Activated gamma-delta T cell treated with Interleukin-2 at 50 U/mL for 16 hours (primary cell): ENCODE measurements at regions not wholly inside any gene's neighbourhood (a gene's known extent, or its start where the extent isn't known, plus 50 kb on each side); places are given as distances from the start of the nearest gene placed in this dataset.

Experiments
- DNase-seq: peaks from one replicate; pipeline ENCODE4 v3.0.0-alpha.2; 2020

DNA sequence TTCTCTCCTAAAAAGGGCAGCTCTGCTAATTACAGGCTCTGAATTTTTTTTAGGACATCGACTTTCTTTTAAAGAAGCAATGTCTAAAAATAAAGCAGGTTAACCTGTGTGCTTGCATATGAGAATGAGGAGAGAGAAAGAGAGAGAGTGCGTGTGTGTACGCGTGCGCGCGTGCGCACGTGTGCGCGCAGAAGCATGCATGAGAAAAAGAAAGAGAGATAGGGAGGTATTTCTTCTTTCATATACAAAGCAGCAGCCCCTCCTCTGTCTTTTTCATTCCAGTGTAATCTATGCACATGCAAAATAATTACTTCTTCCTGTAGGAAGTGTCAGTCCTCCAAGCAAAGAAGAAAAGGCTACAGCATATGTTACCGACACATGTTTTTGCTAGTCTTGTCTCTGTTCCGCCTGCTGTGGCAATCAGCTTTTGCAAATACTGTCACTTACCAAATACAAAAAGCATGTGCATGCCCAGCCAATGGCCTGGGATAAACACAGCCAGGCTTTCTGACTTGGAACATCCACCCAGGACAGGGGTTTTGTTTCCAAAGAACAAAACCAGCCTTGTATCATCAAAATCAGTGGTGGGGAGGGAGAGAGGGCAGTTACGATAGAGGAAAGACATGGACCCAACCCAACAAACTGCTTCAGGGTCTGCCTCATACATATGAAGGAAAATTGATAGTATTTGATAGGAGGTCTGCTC, 252.3 kb upstream of the SLC24A2 start:
- DNase-seq = no peak

DNA sequence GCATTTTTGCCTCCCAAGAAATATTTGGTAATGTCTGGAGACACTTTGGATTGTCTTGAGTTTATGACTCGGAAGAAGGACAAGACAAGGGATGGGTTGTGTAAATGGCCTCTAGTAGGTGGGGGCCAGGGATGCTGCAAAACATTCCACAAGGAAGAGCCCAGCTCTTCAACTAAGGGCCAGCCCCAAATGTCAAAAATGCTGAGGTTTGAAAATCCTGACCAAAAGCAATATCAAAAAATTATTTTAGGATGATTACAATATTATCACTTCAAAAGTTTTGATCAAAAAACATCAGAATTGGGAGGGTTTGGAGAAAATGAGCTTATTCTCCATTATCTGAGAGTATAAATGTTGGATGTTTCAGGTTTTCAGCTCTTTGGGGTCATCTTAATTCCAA, 248.9 kb upstream of the SLC24A2 start:
- DNase-seq = no peak

DNA sequence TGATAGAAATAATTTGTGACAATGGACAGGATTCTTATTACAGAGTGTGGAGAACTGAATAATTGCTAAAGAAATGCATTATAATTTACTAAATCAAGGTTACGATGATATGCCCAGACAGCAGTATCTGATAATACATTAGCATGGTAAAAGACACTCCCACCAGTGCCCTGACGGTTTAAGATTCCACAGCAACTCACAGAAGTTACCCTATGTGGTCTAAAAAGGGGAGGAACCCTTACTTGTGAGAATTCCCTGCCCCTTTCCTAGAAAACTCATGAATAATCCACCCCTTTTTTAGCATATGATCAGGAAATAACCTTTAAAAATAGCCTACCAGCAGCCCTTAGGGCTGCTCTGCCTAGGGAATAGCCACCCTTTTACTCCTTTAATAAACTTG, 244.7 kb upstream of the SLC24A2 start:
- DNase-seq = no peak

DNA sequence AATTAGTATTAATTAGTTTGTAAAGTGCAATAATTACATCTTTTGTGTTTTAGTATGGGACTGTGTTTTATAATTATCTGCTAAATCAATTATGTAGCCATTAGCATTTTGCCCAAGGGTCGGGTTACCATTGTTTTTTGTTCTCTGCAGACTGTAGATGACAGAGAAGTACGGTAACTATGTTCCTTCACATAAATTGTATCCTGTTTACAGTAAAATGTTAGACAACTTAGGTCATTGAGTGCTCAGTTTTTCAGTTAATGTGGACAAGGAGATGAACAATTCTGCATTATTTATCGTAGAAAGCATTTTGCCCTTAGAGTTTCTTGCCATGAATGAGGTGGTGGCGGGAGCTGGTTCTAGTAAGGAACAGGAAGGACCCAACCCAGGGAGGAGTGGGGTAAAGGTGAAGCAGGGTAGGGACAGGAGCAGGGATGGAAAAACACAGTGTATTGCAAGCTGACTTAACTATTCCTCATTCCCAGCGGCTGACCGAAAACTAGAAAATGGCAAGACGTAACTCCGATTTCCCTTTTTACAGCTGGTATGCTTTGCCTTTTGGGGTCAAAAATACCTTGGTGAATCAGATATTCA, 243.7 kb upstream of the SLC24A2 start:
- DNase-seq = no peak

DNA sequence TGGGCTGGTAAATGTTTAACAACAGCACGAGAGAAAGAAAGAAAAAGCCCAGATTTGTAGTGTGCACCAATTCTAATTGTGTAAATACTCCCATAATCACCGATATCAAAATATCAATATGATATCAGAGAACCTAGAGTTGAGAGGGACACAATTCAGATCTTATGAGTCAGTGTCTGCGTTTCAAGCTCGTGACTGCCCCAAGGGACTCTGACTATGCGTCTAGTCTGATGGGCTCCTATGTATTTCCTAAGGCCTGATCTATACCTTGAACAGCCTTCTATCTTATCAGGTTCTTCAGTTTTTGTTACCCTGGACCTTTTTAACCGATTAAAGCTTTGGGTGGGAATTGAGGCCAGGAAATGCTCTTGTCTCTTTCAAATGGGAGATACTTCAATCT, 243.0 kb upstream of the SLC24A2 start:
- DNase-seq = no peak

DNA sequence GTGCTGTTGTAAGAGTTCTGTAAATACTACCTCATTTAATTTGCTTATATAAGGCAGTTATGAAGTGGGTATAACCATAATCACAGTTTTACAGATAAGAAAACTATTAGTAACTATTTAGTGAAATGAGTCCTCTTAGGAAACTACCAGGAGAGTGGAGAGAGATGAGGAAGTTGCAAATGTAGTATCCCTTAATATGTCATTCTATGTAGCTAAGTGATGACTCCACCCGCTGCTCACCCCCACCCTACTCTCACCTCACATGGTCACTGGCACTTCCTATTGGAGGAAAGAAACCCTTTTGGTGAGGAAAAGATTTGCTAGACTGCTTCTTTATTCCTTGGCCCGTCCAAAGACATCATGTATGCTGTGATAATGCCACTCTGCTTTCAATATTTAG, 241.8 kb upstream of the SLC24A2 start:
- no peak for DNase-seq

DNA sequence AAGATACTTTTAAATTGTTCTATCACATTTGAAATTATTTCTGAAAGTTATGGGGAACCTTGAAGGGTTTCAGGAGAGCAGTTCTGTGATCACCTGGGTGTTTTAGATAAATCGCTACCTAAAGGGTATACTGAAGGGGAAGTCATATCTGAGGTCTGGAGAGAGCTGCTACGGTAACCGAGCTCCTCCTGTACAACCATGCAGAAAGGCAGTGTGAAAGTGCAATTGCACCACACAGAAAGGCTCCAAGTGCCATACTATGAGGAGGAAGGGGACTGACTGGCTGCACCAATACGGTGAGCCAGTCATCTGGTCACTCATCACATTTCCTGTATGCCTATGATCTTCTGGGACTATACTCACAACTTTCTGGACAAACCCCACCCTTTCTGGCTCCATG, 241.4 kb upstream of the SLC24A2 start:
- DNase-seq = no peak

DNA sequence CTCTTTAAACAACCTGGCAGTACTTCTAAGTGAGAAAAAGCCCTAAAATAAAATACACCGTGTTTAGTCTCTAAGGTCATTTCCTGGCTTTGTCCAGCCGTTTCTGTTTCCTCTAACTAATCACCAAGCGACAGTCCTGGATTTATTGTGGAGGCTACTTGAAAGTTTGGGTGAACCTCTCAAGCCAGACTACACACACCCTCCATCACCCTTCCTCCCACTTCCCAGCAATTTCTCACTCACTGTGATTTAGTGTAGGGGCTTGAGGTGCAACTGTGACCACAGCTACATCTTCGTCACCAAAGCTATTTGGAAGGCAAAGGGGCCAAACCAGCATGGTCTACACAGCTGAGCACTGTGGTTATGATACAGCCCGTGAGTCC, 240.0 kb upstream of the SLC24A2 start:
- no peak for DNase-seq

DNA sequence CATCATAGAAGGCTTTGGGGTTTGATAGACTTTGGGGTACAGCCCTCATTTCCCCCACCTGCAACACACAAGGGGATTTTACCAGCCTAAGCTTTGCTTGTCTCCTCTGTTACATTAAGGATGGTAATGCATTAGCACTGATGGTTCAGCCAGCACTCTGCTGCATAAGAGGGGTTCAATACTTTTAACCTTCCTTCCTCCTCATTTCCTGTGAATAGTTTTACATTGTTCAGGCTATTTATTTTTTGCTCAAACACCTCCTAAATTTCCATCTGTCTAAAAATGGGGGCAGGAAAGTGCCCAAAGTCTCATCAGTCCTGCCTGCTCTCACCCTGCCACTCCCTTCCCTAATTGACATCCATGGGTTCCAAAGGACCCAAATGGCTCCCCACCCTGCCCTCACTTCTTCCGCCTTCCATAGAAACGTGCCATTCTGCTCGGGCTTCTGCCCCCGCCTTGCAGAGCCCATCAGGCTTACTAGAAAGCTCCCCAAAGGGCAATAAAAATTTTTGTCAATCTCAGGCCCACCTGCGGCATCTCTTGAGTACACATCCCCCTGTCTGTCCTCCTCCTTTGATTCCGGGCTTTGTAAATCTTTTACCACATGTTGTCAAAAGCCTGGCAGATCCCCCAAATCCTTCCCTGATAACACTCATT, 239.5 kb upstream of the SLC24A2 start:
- DNase-seq = no peak

DNA sequence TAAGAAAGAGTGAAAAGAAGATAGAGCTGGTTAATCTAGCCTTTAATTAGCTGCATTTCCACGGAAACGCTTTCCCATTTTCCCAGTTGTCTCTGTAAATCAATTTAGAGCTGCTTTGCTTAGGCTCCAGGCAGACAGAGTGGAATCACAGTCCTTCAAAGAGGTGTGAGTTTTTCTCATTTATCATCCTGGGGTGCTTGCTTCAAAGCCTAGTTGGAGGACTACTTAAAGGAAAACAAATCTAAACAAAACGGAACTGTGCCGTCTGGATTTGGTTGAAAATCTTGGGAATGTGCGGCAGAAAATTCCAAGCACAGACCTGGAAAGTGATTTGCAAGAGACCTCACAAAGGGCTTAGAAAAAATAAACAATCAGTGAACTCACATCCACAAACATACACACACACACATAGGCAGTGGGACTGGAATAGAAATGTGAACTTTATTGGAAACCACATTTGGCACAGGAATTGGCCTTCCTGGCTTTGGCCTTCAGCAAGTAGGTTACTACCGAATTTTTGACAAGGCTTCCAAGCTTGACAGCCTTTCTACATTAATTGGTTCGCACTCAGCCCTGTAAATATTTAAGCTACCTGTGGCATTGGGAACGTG, 235.2 kb upstream of the SLC24A2 start:
- no peak for DNase-seq

DNA sequence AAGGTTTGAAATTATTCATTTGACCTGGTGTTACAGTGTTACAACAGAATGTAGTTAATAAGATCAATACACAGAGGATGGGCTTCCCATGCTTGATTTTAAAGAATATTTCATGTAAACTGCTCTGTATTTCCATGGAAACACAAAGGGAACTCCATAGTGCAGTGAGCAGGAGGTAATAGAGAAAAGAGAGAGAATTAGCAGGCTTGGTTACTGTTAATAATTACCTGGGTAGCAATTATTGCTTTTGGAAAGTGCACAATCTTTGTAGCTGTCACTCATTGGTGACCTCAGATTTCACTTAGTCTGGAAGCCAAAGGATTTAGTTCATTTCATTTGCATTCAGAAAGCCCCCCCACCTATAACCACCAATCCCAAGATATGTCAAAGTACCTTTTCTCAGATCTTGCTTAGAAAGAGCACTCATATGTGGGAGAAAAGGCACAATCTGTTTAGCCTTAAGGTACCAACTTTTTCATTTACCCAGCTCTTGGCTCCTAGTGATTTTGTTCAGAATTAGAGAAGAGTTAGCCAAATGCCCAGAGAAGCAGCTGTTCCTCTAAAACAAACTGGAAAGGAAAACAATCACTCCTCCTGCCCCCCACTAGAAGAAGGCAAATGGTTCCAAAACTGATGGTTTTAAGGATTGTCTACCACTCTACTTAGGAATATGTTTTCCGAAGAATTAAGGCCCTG, 234.5 kb upstream of the SLC24A2 start:
- no peak for DNase-seq

DNA sequence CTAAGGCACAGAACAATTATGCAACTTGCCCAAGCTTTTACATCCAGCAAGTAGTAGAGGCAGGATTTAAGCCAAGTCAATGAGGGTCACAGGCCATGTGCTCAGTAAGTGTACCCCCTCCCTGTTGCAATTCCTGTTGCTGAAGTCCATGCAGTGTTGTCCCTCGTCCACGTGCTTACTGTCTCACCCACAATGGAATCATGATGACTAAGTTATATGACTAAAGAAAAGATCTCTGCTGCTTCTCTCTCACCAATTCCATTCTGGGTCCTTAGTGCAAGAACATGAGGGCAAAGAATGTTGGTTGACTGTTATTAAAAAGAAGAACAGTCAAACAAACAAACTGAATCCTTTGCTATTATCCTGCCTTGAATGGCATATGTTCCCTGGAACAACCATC, 233.6 kb upstream of the SLC24A2 start:
- DNase-seq = no peak

DNA sequence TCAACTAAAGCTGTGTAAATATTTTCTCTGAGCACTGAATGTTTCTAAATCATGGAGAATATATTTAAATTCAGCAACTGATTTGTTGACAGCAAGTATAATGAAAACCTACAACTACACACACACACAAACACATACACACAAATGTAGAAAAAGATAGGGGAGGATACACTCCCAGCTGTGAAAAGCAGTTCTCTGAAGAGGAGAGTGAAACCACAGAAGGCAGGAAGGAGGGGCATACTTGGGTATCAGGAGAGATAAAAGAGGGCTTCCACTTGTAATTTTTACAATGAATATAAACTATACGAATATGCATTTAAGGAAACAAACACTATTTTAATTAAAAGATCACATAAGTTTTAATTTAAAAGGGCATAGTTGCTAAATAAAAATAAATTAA, 227.8 kb upstream of the SLC24A2 start:
- DNase-seq = no peak

DNA sequence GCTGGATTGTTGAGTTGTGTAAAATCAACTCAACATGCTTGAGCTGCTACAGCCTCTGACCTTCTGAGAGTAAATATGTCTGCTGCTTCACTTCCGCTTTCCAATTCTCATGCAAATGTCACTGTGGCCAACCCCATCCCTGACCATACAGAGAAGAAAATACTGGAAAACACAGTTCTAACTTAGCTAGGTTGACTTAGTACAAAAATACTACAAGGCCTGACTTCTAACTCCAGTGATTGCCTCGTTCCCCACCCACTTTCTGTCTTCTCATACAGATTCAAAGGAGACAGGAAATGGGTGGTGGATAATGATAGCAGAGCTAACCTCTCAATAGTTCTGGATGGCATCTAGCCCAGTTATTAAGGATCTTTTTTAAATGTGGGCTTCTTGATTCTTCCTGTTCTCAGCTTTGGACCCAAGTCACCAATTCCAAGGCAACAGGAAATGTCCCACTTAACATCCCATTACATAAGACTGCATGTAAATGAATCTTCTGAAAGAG, 226.6 kb upstream of the SLC24A2 start:
- DNase-seq = no peak

DNA sequence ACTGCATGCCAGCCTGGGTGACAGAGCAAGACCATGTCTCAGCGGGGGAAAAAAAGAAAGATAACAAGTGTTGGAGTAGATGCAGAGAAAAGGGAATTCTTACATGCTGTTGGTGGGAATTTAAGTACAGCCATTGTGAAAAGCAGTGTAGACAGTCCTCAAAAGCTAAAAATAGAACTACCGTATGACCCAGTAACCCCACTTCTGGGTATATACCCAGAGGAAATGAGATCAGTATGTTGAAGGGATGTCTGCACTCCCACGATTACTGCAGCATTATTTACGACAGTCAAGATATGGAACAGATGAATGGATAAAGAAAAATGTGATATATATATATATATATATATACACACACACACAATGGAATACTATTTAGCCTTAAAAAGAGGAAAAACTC, 225.3 kb upstream of the SLC24A2 start:
- DNase-seq = no peak

DNA sequence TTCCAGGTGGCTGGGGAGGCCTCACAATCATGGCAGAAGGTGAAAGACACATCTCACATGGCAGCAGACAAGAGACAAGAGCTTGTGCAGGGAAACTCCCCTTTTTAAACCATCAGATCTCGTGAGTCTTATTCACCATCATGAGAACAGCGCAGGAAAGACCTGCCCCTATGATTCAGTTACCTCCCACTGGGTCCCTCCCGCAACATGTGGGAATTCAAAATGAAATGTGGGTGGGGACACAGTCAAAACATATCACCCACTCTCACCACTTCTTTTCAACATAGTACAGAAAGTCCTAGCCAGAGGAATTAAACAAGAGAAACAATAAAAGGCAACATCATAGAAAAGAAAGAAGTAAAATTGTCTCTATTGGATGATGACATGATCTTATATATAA, 223.4 kb upstream of the SLC24A2 start:
- DNase-seq = no peak

DNA sequence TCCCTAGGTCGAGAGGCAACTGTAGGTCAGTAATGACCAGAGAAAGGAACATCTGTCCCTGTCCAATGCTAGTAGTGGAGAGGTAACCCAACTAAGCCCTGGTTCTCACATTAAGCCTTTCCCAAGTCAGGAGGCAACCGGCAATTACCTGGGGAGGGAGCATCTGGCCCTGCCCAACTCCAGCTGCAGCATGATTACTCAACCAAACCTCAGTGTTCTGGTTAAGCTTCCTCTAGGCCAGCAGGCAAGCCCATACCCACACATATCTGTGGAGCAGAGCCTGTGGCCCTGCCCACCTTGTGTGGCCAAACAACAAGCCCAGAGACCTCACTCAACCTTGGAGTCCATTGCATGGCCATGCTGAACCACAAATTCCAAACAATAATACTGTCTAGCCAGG, 220.8 kb upstream of the SLC24A2 start:
- DNase-seq = no peak

DNA sequence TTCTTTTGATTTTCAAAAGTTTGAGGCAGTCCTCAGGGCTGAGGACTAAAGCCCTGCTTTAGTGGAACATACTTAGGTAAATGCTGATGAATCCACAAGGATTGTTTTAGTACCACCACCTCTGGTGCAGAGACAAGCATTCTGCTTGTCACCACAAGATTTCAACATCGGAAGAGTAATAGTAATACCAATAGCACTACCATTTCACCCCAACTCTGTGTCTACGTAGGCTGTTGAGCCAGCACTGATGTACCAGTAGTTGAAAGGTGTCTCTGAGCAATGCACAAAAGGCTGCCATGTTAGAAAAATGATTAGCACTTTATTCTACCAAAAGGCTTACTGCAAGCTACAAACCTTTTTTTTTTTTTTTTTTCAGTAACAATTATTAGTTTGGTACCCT, 213.2 kb upstream of the SLC24A2 start:
- no peak for DNase-seq

DNA sequence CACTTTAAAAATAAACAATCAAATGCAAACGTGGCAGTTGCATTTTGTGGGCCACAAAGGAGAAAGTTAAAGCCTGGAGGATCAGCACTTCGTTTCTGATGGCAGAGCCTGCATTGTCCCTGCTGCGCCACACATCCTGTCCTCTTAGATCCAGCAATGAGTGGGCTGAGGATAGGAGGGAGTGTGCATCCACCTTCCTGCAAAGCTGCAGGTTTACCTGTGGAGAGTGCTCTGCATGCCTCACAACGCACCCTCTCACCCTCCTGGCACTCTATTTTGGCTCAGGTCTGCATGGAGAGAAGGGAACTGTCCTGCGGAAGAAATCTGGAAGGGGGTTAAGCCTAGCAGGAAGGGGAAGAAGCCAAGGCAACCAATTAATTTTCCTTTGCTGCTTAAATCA, 212.2 kb upstream of the SLC24A2 start:
- DNase-seq = no peak

DNA sequence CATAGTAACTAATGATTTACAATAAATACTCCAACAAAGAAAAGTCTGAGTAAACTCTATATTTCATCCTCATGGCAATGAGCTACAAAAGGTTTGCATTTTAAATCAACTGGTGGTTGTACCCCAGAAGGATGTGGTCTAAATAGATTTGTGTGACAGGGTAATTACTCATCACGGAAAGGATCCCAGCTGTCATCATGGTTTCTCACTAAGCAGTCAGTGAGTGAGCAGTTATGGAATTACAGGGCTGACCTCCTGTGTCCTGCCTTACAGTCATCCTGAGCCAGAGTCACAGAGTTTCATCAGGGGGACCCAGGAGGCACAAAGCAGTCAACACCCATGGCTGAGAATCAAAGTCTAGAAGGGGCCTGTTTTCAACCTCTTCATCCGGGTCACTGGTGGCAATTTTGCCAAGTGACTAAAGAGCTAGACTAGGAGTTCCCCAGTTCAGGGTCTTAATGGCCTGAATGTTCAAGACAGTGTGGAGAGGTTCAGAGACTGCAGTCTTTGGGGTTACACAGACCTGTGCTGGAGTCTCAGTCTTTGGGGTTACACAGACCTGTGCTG, 210.7 kb upstream of the SLC24A2 start:
- peak; percentile 3 for DNase-seq

DNA sequence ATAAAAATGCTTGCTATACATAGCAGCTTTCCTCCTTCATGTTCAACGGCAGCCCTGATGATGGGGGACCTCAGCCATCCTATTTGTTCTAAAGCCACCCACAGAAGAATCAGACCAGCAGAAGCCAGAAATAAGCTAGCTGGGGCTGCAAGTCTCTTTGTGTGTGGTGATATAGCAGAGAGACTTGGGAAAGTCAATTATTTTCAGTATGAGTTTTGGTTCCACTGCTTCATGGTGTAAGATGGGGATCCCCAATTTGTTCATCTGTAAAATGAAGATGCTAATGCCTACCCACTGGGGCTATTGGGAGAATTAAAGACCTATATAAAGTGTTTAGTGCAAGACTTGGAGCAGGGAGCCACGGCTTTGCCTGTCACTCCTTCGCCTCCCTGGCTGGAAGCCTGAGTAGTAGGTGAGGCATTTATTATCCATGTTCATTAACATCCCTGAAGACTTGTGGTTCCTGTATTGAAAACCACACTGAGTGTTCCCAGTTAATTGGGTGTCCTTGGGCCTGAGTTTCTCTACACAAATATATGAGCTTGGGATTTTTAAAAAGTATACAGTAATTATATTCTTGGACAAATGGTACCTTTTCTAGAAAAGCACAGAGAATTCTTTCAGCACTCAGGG, 210.1 kb upstream of the SLC24A2 start:
- no peak for DNase-seq

DNA sequence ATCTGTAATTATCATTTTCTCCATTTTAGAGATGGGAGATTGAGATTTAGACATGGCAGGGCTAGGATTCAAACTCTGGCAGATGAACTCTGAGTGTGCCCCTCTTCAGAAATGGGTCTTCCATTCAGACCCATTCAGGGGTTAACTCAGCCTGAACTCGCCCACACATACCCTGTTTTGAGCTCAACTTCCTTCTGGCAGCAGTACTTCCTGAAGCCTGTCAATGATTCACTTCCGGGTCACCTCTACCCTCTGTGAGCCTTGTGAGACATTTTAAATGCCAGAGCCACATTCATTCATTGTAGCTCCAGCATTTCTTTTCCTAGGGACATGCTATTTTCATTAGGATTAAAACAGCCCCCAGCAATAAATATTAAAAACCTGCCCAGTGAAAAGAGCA, 209.3 kb upstream of the SLC24A2 start:
- no peak for DNase-seq

DNA sequence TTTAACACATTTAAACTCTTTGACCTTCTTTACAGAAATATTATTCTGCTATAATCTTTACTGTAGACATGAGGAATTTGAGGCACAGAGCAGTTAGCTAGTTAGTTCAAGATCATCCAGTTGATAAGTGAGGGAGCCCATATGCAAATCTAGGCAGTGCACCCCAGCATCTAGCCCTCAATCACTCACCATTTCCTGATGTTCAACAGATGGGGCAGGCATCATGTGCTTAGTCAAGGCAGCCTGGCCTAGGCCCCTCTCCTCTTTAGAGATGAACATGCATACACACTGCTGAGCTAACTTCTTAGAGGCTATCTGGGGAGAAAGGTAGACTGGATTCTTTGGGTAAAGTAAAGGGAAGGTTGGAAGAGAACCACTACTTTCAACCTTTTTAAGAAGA, 206.8 kb upstream of the SLC24A2 start:
- DNase-seq = no peak
